ENCODE measurements at regions not wholly inside any gene's neighbourhood (a gene's known extent, or its start where the extent isn't known, plus 50 kb on each side); places are given as distances from the start of the nearest gene placed in this dataset.

GRCh38 chr17:73889439-73889838 is 245.2 kb upstream of the SDK2 start:
- 5% methylated on average over 2 of the region's 2 CpGs for WGBS (ENCODE audit: insufficient coverage, low coverage, missing lambda C conversion rate)
- TF ChIP-seq BRCA1 (IDR thresholded peaks at IDR 0.05) (no peak), BRCA1 (CRISPR knock-in tag; IDR thresholded peaks at IDR 0.05) (no peak), ADNP (tag; IDR thresholded peaks at IDR 0.05) (no peak), ZNF639 (CRISPR knock-in tag; conservative IDR thresholded peaks at IDR 0.05 in 1 of 2, IDR thresholded peaks at IDR 0.05 in 1 of 2) (no peak), ZFP30 (CRISPR knock-in tag; IDR thresholded peaks at IDR 0.05; ENCODE audit: borderline replicate concordance) (no peak), MCM5 (IDR thresholded peaks at IDR 0.05; ENCODE audit: low read depth) (no peak), SAP30 (IDR thresholded peaks at IDR 0.05; ENCODE audit: borderline replicate concordance, insufficient read depth, low read depth, low read length, poor library complexity, severe bottlenecking) (no peak), NELFE (IDR thresholded peaks at IDR 0.05; ENCODE audit: insufficient read depth, insufficient read length) (no peak), MTA2 (IDR thresholded peaks at IDR 0.05; ENCODE audit: low read depth) (no peak), SMAD3 (CRISPR knock-in tag; conservative IDR thresholded peaks at IDR 0.05) (no peak), ZNF592 (IDR thresholded peaks at IDR 0.05) (no peak), FOSL1 (tag; conservative IDR thresholded peaks at IDR 0.05) (no peak), TRIM28 (IDR thresholded peaks at IDR 0.05) (no peak), KHSRP (IDR thresholded peaks at IDR 0.05) (no peak), ZNF121 (CRISPR knock-in tag; conservative IDR thresholded peaks at IDR 0.05) (no peak), TCF3 (CRISPR knock-in tag; IDR thresholded peaks at IDR 0.05) (no peak), PBX2 (CRISPR knock-in tag; IDR thresholded peaks at IDR 0.05; ENCODE audit: low read depth) (no peak), PBX2 (tag; conservative IDR thresholded peaks at IDR 0.05; ENCODE audit: low read depth) (no peak)

More at GRCh38 chr17:73889439-73889838, 245.2 kb upstream of the SDK2 start:
- intact Hi-C loops (cut with micrococcal nuclease), result no loop called here
- Histone ChIP-seq H3K4me2 (ENCODE audit: insufficient read depth, low read length) (no peak overlapping the region), H3K27ac (ENCODE audit: extremely low read depth, low read depth, low read length) (no peak overlapping the region), H3K9me3 (replicated peaks; ENCODE audit: control insufficient read depth, insufficient read depth, low read depth, low read length) (no peaks in the 10 kb centered on the region), H3K4me1 (replicated peaks in 1 of 2; ENCODE audit: control insufficient read depth in 2 of 2, insufficient read depth in 2 of 2, low read length in 2 of 2) (no peaks in the 10 kb centered on the region), H3K4me3 (no peak overlapping the region), H3K9me1 (ENCODE audit: control insufficient read depth, insufficient read depth, low read length) (no peaks in the 10 kb centered on the region), H4K20me1 (replicated peaks; ENCODE audit: control insufficient read depth, insufficient read depth, low read length) (no peaks in the 10 kb centered on the region), H3K27me3 (ENCODE audit: control insufficient read depth in 2 of 2, insufficient read depth in 2 of 2, low read length in 2 of 2) (no peaks in the 10 kb centered on the region; a peak in 1 of 5 replicates), H3K9ac (ENCODE audit: insufficient read depth in 1 of 2, low read depth in 2 of 2, low read length in 2 of 2) (no peak overlapping the region), H2AFZ (ENCODE audit: low read depth, low read length) (no peak overlapping the region), H3K36me3 (ENCODE audit: control insufficient read depth, insufficient read depth, low read length) (no peaks in the 10 kb centered on the region), H3K79me2 (ENCODE audit: control insufficient read depth, insufficient read depth, low read length) (no peaks in the 10 kb centered on the region)
- BruUV-seq (replicated peaks), result no TSS peak
- in situ Hi-C loops (cut with MboI), result no loop called here
- ChIA-PET POLR2A (no interaction called here), CTCF (ENCODE audit: low intra/inter-chr PET ratio) (no interaction called here)
- DNase-seq (ENCODE audit: extremely low read depth in 1 of 4, low spot score in 3 of 4) (no peak), ATAC-seq (no peak), FAIRE-seq (no peak)
